NCI-H226 (cell line): ENCODE measurements at regions not wholly inside any gene's neighbourhood (a gene's known extent, or its start where the extent isn't known, plus 50 kb on each side); places are given as distances from the start of the nearest gene placed in this dataset.
"Not testable (repeated sequence)": the region's sequence is repeated elsewhere in the genome, so short reads cannot be mapped to it uniquely, and the experiment has no call there.

Experiments
- DNase-seq: peaks from one replicate; pipeline ENCODE4 v3.0.0-alpha.2; 2015

DNA sequence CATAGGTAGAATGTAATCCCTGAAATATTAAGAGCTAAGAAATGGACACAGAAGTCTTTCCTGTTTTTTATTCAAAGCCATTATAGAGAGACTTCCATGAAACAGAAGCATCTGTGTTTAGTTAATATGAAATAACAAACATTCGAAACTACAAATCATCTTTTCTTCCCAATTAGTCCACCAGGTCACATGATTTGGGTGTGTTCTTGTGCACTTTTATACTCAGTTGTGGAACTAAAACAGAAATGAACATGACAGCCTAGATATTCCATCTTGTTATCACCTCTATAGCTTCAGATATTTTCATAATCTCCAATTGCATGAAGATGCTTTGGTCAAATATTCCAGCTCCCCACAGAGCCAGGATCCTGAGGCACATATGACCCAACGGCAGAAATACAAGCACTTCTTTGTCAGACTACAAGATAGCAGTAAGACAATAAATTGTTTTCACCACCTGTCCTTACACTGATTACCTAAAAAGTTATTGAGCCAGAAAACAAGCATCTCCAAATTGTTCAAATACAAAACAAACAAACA lies 116.8 kb upstream of the BEND6 start:
- no peak for DNase-seq

DNA sequence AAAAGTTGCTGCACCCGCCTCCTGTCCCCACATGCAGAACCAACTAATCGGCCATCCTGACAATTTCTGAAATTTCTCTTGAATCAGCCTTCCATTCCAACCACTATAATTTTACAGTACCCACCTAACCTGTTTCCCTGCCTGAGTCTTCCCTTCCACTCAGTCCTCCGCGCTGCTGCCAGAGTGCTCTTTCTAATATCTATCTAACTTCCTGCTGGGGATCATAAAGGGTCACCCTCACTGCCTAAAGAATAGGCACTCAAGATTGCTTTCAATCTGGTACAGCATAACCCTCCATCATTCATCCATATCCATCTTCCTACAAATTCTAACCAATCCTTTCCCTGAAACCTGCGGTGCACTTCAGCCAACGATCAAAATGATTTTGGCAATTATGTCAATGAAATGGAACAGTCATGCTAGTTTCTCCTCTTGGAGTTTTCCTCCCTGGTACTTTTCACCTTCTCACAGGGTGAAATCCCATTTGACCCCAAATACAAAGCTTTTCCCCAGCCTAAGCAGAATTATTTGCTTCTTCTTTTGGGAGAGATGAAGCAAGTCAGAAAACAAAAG lies 117.5 kb upstream of the BEND6 start:
- no peak for DNase-seq

DNA sequence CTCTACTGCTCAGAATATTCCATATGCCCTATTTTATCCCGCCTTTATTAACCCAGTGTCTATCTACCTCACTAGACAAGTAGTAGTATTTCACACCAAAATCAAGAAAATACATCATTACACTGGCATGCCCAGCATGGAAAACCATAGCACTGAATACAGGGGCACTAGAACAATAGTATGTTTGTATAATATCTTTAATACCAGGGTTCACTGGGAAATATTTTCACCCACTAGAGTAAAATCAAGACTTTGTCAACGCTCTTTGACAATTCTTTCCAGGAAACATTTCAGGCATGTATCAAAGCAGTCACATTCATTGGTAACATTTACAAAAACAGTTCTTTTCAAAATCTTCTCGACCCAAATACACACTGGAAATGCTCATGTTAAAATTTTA lies 119.3 kb upstream of the BEND6 start:
- no peak for DNase-seq

DNA sequence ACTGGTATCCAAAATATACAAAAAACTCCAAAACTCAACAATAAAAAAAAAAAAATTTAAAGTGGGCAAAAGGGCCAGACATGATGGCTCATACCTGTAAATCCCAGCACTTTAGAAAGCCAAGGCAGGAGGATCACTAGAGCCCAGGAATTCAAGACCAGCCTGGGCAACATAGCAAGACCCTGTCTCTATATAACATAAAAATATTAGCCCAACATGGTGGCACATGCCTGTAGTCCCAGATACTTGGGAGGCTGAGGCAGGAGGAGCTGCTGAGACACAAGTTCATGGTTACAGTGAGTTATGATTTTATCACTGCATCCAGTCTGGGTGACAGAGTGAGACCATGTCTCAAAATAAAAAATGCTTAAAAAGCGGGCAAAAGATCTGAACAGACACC lies 121.0 kb upstream of the BEND6 start:
- no peak for DNase-seq

DNA sequence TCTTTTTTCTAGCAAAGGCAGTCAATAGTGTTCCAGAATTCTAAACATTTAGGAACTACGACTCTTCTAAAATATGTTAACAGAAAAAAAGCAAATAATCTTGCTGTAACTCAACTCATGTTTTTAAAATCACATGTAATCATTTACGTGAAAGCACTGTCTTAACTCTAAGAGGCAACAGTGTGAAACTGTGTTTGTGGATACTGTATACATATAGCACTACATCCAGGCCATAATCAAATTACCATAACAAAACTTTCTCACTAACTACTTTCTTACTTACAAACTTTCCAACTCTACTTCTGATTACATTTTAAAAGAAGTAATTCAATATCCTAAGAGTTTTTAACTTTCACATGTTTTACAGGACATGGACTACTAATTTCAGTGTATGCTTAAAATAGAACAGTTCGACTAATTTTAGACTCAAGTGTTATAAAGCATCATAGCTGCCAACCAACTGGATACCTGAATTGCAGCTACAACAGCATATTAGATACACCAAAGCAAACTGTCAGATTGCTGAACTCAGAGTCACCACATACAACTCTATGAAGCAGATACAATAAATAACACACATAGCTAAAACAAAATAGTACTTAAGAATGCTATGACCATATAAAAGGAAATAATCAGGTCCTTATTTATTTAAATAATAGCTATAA lies 121.6 kb upstream of the BEND6 start:
- no peak for DNase-seq

DNA sequence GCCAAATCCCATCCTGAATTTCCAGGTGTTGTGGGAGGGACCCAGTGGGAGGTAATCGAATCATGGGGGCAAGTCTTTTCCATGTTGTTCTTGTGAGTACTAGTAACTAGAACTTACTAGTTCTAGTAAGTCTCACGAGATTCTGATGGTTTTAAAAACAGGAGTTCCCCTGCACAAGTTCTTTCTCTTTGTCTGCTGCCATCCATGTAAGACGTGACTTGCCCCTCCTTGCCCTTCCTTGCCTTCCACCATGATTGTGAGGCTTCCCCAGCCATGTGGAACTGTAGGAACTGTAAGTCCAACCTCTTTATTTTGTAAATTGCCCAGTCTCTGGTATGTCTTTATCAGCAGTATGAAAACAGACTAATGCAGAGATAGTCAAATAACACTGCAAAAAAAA lies 122.7 kb upstream of the BEND6 start:
- no peak for DNase-seq

DNA sequence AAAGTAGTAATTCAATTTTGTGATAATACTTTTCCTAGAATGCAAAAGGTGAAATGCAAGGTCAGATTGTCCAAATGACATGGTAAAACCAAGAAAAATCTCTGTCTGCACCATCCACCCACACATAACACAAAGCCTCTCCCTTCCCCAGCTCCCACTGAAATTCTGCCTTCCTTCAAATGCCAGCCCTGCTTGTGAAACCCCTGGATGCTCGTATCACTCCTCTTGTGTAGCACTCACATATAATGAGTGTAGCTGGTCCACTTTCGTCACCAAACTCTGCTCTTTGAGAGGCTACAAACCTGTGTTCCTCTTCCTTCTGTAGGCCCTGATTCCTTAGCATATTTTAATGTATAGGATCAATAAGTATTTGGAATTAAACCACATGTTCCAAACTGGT lies 123.6 kb upstream of the BEND6 start:
- no peak for DNase-seq

DNA sequence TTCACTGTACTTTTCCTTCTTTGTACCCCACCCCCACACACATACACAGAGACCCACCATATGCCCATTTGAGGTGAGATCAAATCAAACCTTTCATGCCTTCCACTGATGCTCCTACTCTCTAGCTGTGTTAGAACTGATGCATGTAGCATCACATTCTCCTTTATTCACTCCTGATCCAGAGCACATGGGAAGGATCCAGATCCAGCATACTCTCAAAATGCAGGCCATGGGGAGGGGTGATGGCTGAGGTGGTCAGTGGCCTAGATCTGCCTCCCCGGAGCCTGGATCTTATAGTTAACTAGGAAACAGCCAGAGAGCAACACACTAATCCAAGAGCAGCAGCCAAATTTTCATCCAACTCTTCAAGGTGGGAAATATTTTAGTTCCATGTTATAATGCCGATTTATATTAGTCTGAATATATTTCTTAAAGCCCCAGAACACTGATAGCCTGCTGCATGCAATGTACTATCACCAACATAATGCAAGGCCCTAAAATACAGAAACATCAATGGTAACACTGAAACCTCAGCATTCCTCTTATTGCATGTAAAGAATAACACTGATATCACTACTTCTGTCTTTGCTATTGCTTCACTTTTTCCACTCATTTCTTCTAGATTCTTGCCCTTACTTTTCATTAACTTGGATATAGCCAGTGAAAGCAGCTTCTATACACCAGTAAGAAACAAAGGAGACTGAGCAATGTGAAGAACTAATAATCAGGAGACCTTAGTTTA lies 126.8 kb upstream of the BEND6 start:
- no peak for DNase-seq

DNA sequence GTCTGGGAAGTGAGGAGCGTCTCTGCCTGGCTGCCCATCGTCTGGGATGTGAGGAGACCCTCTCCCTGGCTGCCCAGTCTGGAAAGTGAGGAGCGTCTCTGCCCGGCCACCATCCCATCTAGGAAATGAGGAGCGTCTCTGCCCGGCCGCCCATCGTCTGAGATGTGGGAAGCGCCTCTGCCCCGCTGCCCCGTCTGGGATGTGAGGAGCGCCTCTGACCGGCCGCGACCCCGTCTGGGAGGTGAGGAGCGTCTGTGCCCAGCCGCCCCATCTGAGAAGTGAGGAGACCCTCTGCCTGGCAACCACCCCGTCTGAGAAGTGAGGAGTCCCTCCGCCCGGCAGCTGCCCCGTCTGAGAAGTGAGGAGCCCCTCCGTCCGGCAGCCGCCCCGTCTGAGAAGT lies 130.5 kb upstream of the BEND6 start:
- DNase-seq, result not testable (repeated sequence)

DNA sequence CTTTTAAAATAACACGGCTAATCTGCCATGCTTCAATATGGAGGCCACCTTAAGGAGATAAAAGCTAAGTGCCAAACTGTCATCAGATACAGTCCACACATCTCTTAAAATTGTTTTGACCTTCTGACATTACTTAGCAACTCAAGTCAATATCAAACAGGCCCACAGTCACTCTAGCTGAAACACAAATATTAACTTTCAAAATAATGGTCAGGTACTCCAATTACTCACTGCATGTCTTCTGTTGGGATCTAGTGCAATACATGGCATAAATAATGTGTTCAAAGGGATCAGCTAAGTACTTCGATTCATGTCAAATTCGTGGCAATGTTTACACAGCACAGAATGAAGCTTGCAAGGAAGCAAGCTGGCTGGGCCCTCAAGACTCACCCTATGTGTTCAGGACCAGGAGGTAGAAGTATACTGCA lies 133.9 kb upstream of the BEND6 start:
- no peak for DNase-seq

DNA sequence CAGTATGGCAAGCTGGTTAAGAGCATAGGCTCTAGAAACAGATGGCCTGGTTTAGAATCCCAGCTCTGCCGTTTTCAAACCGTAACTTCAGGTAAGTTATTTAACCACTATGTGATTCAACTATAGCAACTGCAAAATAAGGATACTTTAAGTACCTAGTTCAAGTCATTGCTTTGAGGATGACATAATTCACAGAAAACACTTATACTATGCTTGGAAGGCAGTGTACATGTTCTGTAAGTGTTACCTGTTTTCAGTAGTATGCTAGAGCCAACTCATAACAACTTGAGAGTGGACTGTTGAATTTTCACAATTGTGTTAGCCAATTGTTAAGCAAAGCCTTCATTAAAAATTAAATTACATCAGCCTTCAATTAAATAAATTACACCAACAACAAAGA lies 134.8 kb upstream of the BEND6 start:
- no peak for DNase-seq

DNA sequence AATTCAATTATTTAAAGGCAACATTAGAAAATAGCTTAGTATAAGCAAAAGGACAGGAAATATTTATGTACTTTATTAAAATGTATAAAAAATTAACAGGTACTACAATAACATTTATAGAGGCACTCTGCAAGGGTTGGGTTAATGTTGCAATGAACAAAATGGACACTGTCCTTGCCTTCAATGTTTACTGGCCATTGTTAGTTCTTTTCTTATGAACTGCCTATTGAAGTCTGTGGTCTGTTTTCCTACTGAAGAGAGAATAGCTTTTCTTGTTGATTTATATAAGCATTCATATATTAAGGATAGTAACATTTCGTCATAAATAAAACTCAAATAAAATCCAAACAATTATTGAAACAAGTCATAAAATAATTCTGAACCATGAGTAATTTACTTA lies 135.3 kb upstream of the BEND6 start:
- no peak for DNase-seq

DNA sequence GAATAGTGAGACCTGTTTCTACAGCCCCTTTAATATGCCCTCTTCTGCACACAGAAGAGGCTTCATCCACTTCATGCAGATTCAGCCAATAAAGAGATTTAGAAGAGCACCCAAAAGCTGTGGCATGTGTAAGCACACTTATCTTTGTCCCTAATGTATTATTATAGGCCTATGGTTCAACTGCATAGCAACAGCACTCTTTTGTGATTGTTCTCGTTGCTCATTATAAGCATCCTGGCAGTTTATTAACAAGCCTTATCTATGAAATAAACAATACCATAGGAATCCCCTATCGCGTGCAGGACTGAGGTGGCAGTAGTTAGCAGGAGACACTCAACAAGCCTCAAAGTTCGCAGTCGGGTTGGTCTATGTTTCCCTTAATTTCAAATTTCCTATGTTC lies 138.5 kb upstream of the BEND6 start:
- no peak for DNase-seq

DNA sequence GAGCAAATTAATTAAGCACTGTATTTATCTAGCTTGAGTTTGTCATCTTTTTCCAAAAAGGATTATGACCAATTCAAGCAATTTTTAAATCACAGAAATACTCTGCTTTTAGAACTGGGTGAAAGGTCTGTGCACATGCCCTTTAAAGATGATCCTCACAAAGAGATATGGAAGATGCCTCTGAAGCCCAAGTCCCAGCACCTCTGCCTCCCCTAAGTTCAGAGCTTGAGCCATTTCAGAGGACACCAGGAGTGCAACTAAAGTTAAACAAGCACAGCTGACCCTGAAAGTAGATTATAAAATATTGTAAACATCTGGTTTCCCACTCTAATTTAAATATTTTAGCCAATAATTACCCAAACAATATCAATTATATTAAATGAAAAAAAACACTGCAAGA lies 139.5 kb upstream of the BEND6 start:
- DNase-seq, result no peak

DNA sequence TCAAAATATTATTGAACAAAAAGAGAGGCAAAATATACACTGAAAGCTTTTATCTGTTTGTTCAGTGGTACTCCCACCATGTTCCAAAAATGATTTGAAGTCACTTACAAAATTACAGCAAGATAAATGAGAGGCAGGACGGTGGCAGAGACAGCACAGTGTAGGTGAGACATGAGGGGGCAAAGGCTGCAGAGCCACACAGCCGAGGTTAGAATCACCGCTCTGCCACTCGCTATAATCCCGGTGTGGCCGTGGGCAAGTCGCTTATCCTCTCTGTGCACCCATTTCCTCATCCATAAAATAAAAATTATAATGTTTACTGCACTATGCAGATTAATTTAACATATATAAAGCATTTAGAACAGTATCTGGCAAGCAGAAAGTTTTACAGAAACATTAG lies 140.1 kb upstream of the BEND6 start:
- DNase-seq, result no peak

DNA sequence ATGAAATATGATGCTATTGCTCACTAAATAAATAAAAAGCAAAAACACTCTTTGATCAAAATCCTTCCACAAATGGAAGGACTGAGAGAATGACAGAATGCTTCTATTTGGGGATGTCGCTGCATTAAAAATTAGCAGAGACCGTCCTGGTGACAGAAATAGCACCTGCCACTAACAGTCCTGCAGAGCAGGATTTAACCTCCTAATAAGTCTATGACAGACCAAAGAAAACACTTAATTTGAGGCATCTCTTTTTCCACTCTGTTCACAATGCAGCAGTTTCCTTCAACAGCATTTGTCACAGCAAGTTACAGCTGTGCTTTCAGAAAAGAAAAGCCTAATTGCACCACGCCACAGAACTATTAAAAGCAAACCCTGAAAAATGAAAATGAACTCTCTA lies 140.6 kb upstream of the BEND6 start:
- DNase-seq, result no peak

DNA sequence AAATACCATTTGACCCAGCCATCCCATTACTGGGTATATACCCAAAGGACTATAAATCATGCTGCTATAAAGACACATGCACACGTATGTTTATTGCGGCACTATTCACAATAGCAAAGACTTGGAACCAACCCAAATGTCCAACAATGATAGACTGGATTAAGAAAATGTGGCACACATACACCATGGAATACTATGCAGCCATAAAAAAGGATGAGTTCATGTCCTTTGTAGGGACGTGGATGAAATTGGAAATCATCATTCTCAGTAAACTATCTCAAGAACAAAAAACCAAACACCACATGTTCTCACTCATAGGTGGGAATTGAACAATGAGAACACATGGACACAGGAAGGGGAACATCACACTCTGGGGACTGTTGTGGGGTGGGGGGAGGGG lies 142.1 kb upstream of the BEND6 start:
- not testable (repeated sequence) for DNase-seq

DNA sequence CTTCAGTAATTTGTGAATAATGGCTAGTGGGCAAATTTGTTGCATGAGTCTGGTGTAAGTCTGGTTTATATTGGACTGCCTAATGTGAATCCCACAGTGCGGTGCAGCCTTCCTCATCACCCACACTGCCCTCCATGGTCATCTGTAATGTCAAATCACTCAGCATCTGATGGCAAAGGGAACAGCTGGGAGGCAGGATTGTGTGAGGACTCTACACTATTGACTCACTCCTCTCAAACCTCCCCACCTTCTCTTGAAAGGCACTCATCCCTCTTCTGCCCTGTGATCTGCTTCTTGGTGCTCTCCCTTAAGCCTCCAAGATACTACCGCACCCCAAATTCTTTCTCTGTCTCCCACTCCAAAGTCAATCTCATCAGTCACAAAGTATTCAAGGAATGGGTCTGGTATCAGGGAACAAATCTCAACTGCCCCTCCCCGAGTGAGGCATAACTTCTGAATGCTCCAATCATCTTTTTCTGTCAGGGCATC lies 146.0 kb upstream of the BEND6 start:
- peak; percentile 97 for DNase-seq

DNA sequence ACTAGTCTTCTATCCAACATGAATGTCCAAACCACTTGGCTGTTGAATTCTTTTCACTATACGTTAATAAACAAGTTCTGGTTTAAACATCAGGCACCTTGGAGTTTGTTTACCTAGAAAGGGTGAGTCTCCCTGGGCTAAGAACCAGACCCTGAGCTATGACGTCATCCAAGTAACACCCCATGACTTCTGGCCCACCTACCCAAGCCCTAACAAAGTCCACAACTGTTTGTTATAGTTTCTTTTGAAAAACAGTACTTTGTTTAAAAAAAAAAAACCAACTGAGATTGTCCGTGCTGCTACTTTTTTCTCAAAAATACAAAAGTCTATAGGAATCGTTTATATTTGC lies 146.9 kb upstream of the BEND6 start:
- peak; percentile 49 for DNase-seq

DNA sequence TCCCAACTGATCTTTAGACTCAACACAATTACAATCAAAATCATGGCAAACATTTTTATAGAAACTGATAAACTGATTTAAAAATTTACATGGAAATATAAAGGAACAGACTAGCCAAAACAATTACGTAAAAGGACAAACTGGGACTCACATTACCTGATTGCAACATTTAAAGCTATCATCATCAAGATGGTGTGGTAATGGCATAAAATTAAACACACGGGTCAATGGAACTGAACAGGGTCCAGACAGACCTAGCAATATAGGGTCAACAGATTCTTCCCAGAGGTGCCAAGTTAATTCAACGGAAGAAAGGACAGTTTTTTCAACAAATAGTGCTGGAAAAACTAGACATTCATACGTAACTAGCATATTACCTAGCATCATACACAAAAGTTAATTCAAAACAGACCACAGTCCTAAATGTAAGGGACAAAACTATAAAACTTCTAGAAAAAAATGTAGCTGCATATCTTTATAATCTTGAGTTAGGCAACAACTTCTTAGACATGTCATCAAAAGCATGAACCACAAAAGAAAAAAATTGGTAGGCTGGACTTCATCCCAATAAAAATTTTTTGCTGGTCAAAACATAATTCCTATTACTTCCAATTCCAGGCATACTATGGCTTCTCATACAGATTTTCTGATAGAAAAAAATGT lies 147.4 kb upstream of the BEND6 start:
- no peak for DNase-seq

DNA sequence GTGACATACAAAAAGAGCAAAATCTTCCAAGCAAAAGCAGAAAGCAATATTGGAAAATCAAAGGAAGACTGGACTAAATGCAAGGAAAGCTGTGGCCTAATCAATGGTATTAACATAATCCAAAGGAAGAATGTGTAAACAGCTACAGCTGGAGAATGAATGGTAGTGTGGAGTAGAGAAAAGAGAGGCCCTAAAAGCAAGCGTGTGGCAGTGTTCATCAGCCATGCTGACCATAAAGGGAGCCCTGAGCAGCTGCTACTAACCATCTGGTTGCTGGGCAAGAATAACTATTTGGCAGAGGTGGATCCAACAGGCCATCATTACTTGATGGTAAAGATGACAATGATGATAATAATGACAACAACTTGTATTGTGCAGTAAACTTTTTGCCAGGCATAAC lies 148.5 kb upstream of the BEND6 start:
- DNase-seq, result no peak

DNA sequence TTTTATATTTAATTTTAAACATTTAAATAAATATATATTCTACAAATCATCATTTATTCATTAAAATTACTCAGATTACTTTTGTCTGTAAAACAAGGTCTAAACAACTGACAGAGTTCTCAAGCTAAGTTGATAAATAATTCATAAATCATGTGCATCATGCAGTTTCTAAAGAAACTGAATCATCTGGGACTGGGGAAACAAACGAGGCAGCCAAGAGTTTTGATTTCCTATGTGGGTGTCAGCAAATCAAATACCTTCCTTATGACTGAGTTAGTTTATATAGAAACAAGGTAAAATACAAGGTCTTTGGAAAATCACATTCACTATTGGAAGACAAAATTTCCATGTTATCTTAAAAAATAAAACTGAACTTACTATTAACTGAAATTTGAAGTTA lies 149.9 kb upstream of the BEND6 start:
- peak; percentile 69 for DNase-seq

DNA sequence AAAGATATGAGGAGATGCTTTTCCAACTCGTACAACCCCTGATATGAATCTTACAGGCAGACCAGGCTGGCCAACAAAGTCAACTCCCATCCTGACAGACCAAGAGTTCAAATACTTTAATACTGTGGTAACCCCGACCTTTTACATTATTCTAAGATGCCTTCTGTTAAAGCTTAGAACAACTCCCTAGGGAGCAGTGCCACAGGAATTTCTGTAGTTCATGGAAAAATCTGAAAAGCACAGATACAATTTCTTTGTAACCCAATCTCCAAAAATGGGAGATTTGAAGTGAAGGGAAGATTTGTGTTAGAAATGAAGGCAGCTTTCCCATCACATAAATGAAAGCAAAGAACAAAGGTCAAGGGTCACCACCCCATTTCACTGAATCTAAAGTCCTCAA lies 151.3 kb upstream of the BEND6 start:
- DNase-seq, result peak; percentile 78

DNA sequence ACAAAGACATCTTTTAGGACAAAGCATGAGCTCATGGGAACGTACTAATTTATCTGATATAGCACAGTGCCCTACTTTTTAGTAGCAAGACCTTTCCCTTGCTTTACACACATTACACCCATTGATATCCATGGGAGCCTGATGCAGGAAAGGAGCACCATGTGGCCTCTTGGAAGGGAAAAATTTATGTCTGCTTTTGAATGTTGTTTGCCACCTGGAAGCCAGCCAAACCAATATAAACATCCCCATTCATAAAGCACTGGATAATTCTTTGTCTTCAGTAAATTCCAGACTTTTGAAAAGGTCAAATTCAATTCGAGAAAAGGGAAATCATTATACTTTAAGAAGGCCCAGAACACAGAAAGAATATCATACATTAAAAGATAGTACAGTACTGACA lies 152.3 kb upstream of the BEND6 start:
- peak; percentile 29 for DNase-seq
